ENCODE measurements at regions not wholly inside any gene's neighbourhood (a gene's known extent, or its start where the extent isn't known, plus 50 kb on each side); places are given as distances from the start of the nearest gene placed in this dataset.

DNA sequence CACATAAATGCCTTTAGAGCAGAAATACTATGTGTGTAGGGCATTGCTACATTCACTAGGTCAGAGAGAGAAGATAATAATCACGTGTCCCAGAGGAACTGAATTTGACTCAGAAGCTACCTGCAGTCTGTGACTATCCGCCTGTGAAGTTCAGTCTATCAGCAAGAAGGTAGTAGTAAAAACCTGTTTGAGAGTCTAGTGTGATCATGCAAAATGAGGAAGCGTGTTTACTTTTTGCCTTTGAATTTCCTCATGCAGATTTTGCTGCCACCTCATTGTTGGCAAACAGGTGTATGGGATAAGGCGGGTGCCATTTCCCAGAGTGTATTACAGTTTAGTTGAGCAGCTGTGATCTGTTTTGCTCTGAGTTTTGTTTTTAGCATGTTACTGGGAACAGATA lies 403.9 kb upstream of the FANCL start:
- TF ChIP-seq, protein P1, sequence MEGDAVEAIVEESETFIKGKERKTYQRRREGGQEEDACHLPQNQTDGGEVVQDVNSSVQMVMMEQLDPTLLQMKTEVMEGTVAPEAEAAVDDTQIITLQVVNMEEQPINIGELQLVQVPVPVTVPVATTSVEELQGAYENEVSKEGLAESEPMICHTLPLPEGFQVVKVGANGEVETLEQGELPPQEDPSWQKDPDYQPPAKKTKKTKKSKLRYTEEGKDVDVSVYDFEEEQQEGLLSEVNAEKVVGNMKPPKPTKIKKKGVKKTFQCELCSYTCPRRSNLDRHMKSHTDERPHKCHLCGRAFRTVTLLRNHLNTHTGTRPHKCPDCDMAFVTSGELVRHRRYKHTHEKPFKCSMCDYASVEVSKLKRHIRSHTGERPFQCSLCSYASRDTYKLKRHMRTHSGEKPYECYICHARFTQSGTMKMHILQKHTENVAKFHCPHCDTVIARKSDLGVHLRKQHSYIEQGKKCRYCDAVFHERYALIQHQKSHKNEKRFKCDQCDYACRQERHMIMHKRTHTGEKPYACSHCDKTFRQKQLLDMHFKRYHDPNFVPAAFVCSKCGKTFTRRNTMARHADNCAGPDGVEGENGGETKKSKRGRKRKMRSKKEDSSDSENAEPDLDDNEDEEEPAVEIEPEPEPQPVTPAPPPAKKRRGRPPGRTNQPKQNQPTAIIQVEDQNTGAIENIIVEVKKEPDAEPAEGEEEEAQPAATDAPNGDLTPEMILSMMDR (IDR thresholded peaks at IDR 0.05; ENCODE audit: low read depth, low read length) = no peak
- no peak for TF ChIP-seq EZH2phosphoT487 (IDR thresholded peaks at IDR 0.05; ENCODE audit: low read depth)

Measured in OCI-LY3 (cell line).